Suprapubic skin (tissue), 3 donors: ENCODE measurements at regions not wholly inside any gene's neighbourhood (a gene's known extent, or its start where the extent isn't known, plus 50 kb on each side); places are given as distances from the start of the nearest gene placed in this dataset.

Experiments
- CTCF ChIP-seq, 2 donors: fragments of 200-600 bp in 1 of 2; fragments of 450-650 bp in 1 of 2; sonication (generic) in 1 of 2; IDR thresholded peaks; one replicate each; pipeline ENCODE4 v1.5.1; 2016 to 2019; ENCODE audit warnings: antibody characterized with exemption in 2 of 2, mild to moderate bottlenecking in 1 of 2, moderate library complexity in 1 of 2
- EP300 ChIP-seq: sonication (generic); formaldehyde crosslinking; IDR thresholded peaks from one replicate; pipeline ENCODE4 v1.6.1; 2017; ENCODE audit warnings: antibody characterized with exemption
- POLR2A ChIP-seq, 2 donors: fragments of 450-650 bp; IDR thresholded peaks; one replicate each; pipeline ENCODE4 v1.6.1; 2017; ENCODE audit warnings: antibody characterized with exemption in 2 of 2, mild to moderate bottlenecking in 2 of 2, moderate library complexity in 2 of 2

- TF ChIP-seq CTCF (IDR thresholded peaks at IDR 0.05) (no peak), POLR2A (IDR thresholded peaks at IDR 0.05) (no peak), EP300 (no peak)
Measured at GRCh38 chr20:10906834-10907233, 233.0 kb upstream of the JAG1 start.
